Endodermal cell (in vitro differentiated cells): ENCODE measurements at regions not wholly inside any gene's neighbourhood (a gene's known extent, or its start where the extent isn't known, plus 50 kb on each side); places are given as distances from the start of the nearest gene placed in this dataset.

Source experiments
- DNase-seq: peaks from one replicate; pipeline ENCODE4 v3.0.0-alpha.2; 2017
- H3K27ac ChIP-seq: 2 replicates; pipeline ENCODE4 v1.5.1; 2013; ENCODE audit warnings: mild to moderate bottlenecking, low read depth, low read length, moderate library complexity
- H3K27me3 ChIP-seq: 2 replicates; pipeline ENCODE4 v1.6.1; 2013; ENCODE audit warnings: mild to moderate bottlenecking, low read length, moderate library complexity; ENCODE audit not compliant: insufficient read depth, control insufficient read depth, poor library complexity, severe bottlenecking
- H3K36me3 ChIP-seq: 2 replicates; pipeline ENCODE4 v1.7.0; 2013; ENCODE audit warnings: mild to moderate bottlenecking, low read length, moderate library complexity; ENCODE audit not compliant: control insufficient read depth, insufficient read depth
- H3K4me1 ChIP-seq: one replicate; pipeline ENCODE4 v1.7.0; 2013; ENCODE audit warnings: low read length; ENCODE audit not compliant: control insufficient read depth, insufficient read depth
- H3K4me3 ChIP-seq: 2 replicates; pipeline ENCODE4 v1.5.1; 2013; ENCODE audit warnings: mild to moderate bottlenecking, low read length, moderate library complexity
- H3K9ac ChIP-seq: 2 replicates; pipeline ENCODE4 v1.6.1; 2013; ENCODE audit warnings: mild to moderate bottlenecking, low read length, moderate library complexity; ENCODE audit not compliant: poor library complexity, severe bottlenecking; ENCODE audit errors: extremely low read depth
- H3K9me3 ChIP-seq: 2 replicates; pipeline ENCODE4 v1.6.1; 2013; ENCODE audit warnings: mild to moderate bottlenecking, low read length, moderate library complexity; ENCODE audit not compliant: control insufficient read depth
- H3K27ac Mint-ChIP-seq: 2 replicates; pipeline ENCODE4 v1.8.0; 2020; ENCODE audit warnings: mixed read lengths
- H3K27me3 Mint-ChIP-seq: 2 replicates; pipeline ENCODE4 v1.8.0; 2021; ENCODE audit warnings: mild to moderate bottlenecking, mixed read lengths; ENCODE audit not compliant: insufficient read depth
- H3K36me3 Mint-ChIP-seq: 2 replicates; pipeline ENCODE4 v1.8.0; 2020; ENCODE audit warnings: low read depth, mixed read lengths
- H3K4me1 Mint-ChIP-seq: 2 replicates; pipeline ENCODE4 v1.8.0; 2020; ENCODE audit warnings: mixed read lengths
- H3K4me3 Mint-ChIP-seq: 2 replicates; pipeline ENCODE4 v1.8.0; 2020; ENCODE audit warnings: mild to moderate bottlenecking, moderate library complexity, mixed read lengths
- H3K9me3 Mint-ChIP-seq: 2 replicates; pipeline ENCODE4 v1.8.0; 2020; ENCODE audit warnings: mild to moderate bottlenecking, mixed read lengths
- CTCF ChIP-seq: fragments of 200-600 bp; sonication (generic); conservative IDR thresholded peaks from 2 replicates; pipeline ENCODE4 v1.5.0; 2021; ENCODE audit warnings: antibody characterized with exemption, mild to moderate bottlenecking
- WGBS, 2 experiments: methylation state at CpG; one replicate each; pipeline versions ENCODE4 v1.1.5 to v1.1.7; 2013; ENCODE audit warnings: missing lambda C conversion rate in 2 of 2, mixed read lengths in 1 of 2; ENCODE audit not compliant: insufficient coverage in 1 of 2, insufficient read length in 1 of 2; 5-methylcytosine and 5-hydroxymethylcytosine counted together

- Mint-ChIP-seq H3K9me3 (peaks cover 46% of the 10 kb centered on the region), H3K4me1 (no peaks in the 10 kb centered on the region), H3K27ac (no peak overlapping the region), H3K4me3 (no peak overlapping the region), H3K36me3 (peaks cover 6% of the 10 kb centered on the region), H3K27me3 (peaks cover 6% of the 10 kb centered on the region)
- Histone ChIP-seq H3K27ac (no peak overlapping the region), H3K36me3 (no peaks in the 10 kb centered on the region), H3K9ac (no peak overlapping the region), H3K4me3 (no peak overlapping the region), H3K4me1 (no peaks in the 10 kb centered on the region), H3K9me3 (peaks cover 9% of the 10 kb centered on the region), H3K27me3 (no peaks in the 10 kb centered on the region)
- TF ChIP-seq CTCF: no peak
- DNase-seq: no peak
- 92 to 95% methylated on average over 3 of the region's 3 CpGs for WGBS, 2 experiments
Observed at GRCh38 chr6:17210683-17211082, 70.5 kb upstream of the RBM24 start.

GRCh38 chr6:17211101-17211500 lies 70.1 kb upstream of the RBM24 start:
- Histone ChIP-seq H3K27me3 (no peaks in the 10 kb centered on the region), H3K4me3 (no peak overlapping the region), H3K9ac (no peak overlapping the region), H3K27ac (no peak overlapping the region), H3K9me3 (peaks cover 9% of the 10 kb centered on the region), H3K36me3 (no peaks in the 10 kb centered on the region), H3K4me1 (no peaks in the 10 kb centered on the region)
- TF ChIP-seq CTCF: no peak
- DNase-seq: no peak
- no peaks in the 10 kb centered on the region for H3K4me1 Mint-ChIP-seq
- peaks cover 6% of the 10 kb centered on the region for H3K27me3 Mint-ChIP-seq
- H3K36me3 Mint-ChIP-seq: peaks cover 4% of the 10 kb centered on the region
- 87 to 93% methylated on average over 3 of the region's 3 CpGs for WGBS, 2 experiments
- H3K4me3 Mint-ChIP-seq: no peak overlapping the region
- peaks cover 46% of the 10 kb centered on the region for H3K9me3 Mint-ChIP-seq
- H3K27ac Mint-ChIP-seq: no peak overlapping the region

- no peak for TF ChIP-seq CTCF
- 78 to 81% methylated on average over 7 to 13 of the region's 13 CpGs for WGBS, 2 experiments
- H3K9me3 Mint-ChIP-seq: peaks cover 43% of the 10 kb centered on the region
- H3K36me3 Mint-ChIP-seq: no peaks in the 10 kb centered on the region
- H3K27me3 ChIP-seq: no peaks in the 10 kb centered on the region
- no peak overlapping the region for H3K9ac ChIP-seq
- no peak overlapping the region for H3K4me3 ChIP-seq
- H3K4me1 Mint-ChIP-seq: no peaks in the 10 kb centered on the region
- no peaks in the 10 kb centered on the region for H3K27me3 Mint-ChIP-seq
- no peak for DNase-seq
- H3K36me3 ChIP-seq: no peaks in the 10 kb centered on the region
- no peak overlapping the region for H3K27ac Mint-ChIP-seq
- no peaks in the 10 kb centered on the region for H3K4me1 ChIP-seq
- H3K4me3 Mint-ChIP-seq: no peak overlapping the region
- peak overlapping the region; percentile 49 for H3K27ac ChIP-seq
- H3K9me3 ChIP-seq: no peaks in the 10 kb centered on the region
Observed at GRCh38 chr6:17212546-17213371, 68.4 kb upstream of the RBM24 start.
